ENCODE measurements at regions not wholly inside any gene's neighbourhood (a gene's known extent, or its start where the extent isn't known, plus 50 kb on each side); places are given as distances from the start of the nearest gene placed in this dataset.

GRCh38 chr9:13459071-13459470 lies 179.6 kb upstream of the MPDZ start:
- TF ChIP-seq MAX (IDR thresholded peaks at IDR 0.05; ENCODE audit: low read depth, low read length) (no peak), MYC (IDR thresholded peaks at IDR 0.05; ENCODE audit: insufficient read depth, insufficient read length, insufficient replicate concordance, low read length, severe bottlenecking) (no peak), NFXL1 (IDR thresholded peaks at IDR 0.05; ENCODE audit: borderline replicate concordance) (no peak)
